ENCODE measurements at regions not wholly inside any gene's neighbourhood (a gene's known extent, or its start where the extent isn't known, plus 50 kb on each side); places are given as distances from the start of the nearest gene placed in this dataset.

DNA sequence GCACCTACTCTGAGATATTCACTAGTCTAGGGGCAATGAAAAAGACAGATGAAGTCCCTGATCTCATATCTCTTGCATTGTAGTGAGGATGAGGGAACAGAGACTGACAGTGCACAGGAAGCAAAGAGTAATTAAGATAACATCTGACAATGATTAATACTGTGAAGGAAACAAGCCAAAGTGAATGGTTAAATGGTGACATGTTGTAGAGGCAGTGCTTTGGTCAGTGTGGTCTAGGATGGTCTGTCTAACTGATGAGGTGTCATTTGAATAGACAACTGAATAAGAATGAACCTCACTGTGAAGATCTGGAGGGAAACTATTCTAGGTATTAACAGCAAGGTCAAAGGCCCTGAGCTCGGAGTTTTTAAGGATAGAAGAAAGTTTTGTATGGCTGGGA is 333.3 kb upstream of the GRIA1 start:
- DNase-seq: no peak
- H3K27ac ChIP-seq: no peak overlapping the region
- no peaks in the 10 kb centered on the region for H3K9me3 ChIP-seq
- no peaks in the 10 kb centered on the region for H3K36me3 ChIP-seq
- 24 to 31% methylated on average over 1 of the region's 1 CpG for WGBS, 2 donors
- no peak overlapping the region for H3K4me3 ChIP-seq
- H3K27me3 ChIP-seq: no peaks in the 10 kb centered on the region
- TF ChIP-seq POLR2AphosphoS5 (IDR thresholded peaks at IDR 0.05): no peak
- TF ChIP-seq POLR2A (IDR thresholded peaks at IDR 0.05): no peak
- TF ChIP-seq, protein P1, sequence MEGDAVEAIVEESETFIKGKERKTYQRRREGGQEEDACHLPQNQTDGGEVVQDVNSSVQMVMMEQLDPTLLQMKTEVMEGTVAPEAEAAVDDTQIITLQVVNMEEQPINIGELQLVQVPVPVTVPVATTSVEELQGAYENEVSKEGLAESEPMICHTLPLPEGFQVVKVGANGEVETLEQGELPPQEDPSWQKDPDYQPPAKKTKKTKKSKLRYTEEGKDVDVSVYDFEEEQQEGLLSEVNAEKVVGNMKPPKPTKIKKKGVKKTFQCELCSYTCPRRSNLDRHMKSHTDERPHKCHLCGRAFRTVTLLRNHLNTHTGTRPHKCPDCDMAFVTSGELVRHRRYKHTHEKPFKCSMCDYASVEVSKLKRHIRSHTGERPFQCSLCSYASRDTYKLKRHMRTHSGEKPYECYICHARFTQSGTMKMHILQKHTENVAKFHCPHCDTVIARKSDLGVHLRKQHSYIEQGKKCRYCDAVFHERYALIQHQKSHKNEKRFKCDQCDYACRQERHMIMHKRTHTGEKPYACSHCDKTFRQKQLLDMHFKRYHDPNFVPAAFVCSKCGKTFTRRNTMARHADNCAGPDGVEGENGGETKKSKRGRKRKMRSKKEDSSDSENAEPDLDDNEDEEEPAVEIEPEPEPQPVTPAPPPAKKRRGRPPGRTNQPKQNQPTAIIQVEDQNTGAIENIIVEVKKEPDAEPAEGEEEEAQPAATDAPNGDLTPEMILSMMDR (IDR thresholded peaks at IDR 0.05): no peak
- no peak for TF ChIP-seq EP300 (IDR thresholded peaks at IDR 0.05)
- intact Hi-C loops (cut with DNase I): no loop called here
- no peaks in the 10 kb centered on the region for H3K4me1 ChIP-seq

DNA sequence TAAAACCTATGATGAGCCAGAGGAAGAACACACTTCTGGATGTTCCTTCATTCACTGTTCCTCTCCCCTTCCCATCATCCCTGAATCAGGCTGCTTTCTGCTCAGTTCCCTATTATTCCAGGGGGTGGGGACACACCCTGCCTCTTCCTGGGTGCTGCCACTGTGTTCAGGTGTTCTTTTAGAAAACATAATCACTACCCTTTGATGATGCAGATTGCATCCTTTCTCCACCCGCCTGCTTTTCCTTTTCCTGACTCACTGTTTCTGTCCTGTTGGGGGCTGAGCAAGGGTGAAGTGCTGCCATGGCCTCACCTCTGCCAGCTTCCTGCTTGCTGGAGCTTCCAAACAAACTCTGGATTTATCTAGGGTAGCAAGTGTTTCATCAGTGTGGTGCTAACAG is 331.9 kb upstream of the GRIA1 start:
- TF ChIP-seq POLR2A (IDR thresholded peaks at IDR 0.05): no peak
- TF ChIP-seq, protein P1 (IDR thresholded peaks at IDR 0.05): no peak
- TF ChIP-seq EP300 (IDR thresholded peaks at IDR 0.05): no peak
- no peak for TF ChIP-seq POLR2AphosphoS5 (IDR thresholded peaks at IDR 0.05)
- Histone ChIP-seq H3K27me3 (no peaks in the 10 kb centered on the region), H3K27ac (no peak overlapping the region), H3K9me3 (no peaks in the 10 kb centered on the region), H3K4me3 (no peak overlapping the region), H3K36me3 (no peaks in the 10 kb centered on the region), H3K4me1 (no peaks in the 10 kb centered on the region)
- 32 to 44% methylated on average over 1 of the region's 1 CpG for WGBS, 2 donors
- intact Hi-C loops (cut with DNase I): no loop called here
- DNase-seq: no peak

DNA sequence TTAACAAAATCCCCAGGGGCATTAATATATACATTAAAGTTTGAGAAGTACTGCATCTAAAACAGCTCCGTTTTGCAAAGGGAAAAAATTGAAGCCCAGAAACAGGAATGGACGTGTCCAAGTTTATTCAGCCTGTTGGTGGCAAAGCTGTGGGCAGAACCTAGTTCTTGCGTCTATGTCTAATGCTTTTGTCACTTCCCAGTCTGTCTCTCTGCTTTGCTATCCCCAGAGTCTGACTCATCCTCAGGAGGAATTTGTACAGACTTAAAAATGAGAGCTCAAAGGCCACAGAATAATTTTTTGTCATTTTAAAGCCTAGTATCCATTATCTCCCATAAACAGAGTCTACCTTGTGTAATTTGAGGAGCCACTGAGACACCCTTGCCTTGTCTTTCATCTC is 330.9 kb upstream of the GRIA1 start:
- Histone ChIP-seq H3K4me1 (no peaks in the 10 kb centered on the region), H3K27ac (no peak overlapping the region), H3K27me3 (no peaks in the 10 kb centered on the region), H3K36me3 (no peaks in the 10 kb centered on the region), H3K4me3 (no peak overlapping the region), H3K9me3 (no peaks in the 10 kb centered on the region)
- DNase-seq: no peak
- intact Hi-C loops (cut with DNase I): no loop called here
- 37 to 66% methylated on average over 3 of the region's 3 CpGs for WGBS, 2 donors
- TF ChIP-seq POLR2AphosphoS5 (IDR thresholded peaks at IDR 0.05) (no peak), EP300 (IDR thresholded peaks at IDR 0.05) (no peak), POLR2A (IDR thresholded peaks at IDR 0.05) (no peak)
- TF ChIP-seq, protein P1 (IDR thresholded peaks at IDR 0.05): no peak

DNA sequence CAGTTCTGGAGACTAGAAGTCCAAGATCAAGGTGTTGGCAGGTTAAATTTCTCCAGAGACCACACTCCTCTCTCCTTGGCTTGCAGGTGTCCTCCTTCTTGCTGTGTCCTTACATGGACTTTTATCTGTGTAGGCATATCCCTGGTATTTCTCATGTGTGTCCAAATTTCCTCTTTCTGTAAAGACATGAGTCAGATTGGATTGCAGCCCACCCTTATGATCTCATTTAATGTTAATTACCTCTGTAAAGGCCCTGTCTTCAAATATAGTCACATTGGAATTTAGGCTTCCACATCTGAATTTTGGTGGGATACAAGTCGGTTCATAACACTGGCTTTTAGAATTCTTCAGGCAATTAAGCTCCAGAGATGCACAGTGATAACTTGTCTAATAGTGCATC is 322.2 kb upstream of the GRIA1 start:
- WGBS, 2 donors: 81 to 89% methylated on average over 1 of the region's 1 CpG
- H3K27me3 ChIP-seq: no peaks in the 10 kb centered on the region
- no peak overlapping the region for H3K27ac ChIP-seq
- intact Hi-C loops (cut with DNase I): no loop called here
- DNase-seq: no peak
- no peaks in the 10 kb centered on the region for H3K9me3 ChIP-seq
- no peak overlapping the region for H3K4me3 ChIP-seq
- H3K36me3 ChIP-seq: no peaks in the 10 kb centered on the region
- TF ChIP-seq POLR2A (IDR thresholded peaks at IDR 0.05) (no peak), POLR2AphosphoS5 (IDR thresholded peaks at IDR 0.05) (no peak), EP300 (IDR thresholded peaks at IDR 0.05) (no peak)
- TF ChIP-seq, protein P1 (IDR thresholded peaks at IDR 0.05): no peak
- no peaks in the 10 kb centered on the region for H3K4me1 ChIP-seq

DNA sequence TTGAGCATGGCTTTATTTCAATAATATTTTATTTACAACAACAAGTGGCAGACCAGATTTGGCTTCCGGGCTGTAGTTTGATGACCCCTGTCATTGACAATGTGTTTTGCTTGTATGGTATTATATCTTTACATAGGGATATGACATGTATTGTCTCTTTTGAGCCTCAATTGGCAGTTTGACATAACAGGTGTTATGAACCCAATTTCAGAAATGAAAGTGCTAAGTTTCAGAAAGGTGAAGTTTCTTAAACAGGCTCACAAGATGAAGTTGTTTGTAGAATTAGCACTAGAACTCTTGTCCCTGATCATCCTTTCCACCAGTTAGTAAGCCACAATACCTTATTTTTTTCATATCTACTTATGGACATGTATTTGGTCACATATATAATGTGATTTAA is 303.0 kb upstream of the GRIA1 start:
- no peaks in the 10 kb centered on the region for H3K4me1 ChIP-seq
- H3K4me3 ChIP-seq: no peak overlapping the region
- 94 to 99% methylated on average over 1 of the region's 1 CpG for WGBS, 2 donors
- TF ChIP-seq POLR2A (IDR thresholded peaks at IDR 0.05): no peak
- TF ChIP-seq, protein P1 (IDR thresholded peaks at IDR 0.05): no peak
- H3K36me3 ChIP-seq: no peaks in the 10 kb centered on the region
- H3K27me3 ChIP-seq: no peaks in the 10 kb centered on the region
- no peak overlapping the region for H3K27ac ChIP-seq
- peaks cover 0 to 2% (median 0%) of the 10 kb centered on the region in 4 donors for H3K9me3 ChIP-seq
- no peak for DNase-seq
- intact Hi-C loops (cut with DNase I): no loop called here

Data from sigmoid colon (tissue), 6 donors.